NCI-H146 treated with DMSO at 0.1 percent for 48 hours (cell line): ENCODE measurements at regions not wholly inside any gene's neighbourhood (a gene's known extent, or its start where the extent isn't known, plus 50 kb on each side); places are given as distances from the start of the nearest gene placed in this dataset.

Experiments
- DNase-seq: peaks from one replicate; lab custom pipeline; 2025; ENCODE audit not compliant: unreplicated experiment; lab: John Stamatoyannopoulos, UW

DNA sequence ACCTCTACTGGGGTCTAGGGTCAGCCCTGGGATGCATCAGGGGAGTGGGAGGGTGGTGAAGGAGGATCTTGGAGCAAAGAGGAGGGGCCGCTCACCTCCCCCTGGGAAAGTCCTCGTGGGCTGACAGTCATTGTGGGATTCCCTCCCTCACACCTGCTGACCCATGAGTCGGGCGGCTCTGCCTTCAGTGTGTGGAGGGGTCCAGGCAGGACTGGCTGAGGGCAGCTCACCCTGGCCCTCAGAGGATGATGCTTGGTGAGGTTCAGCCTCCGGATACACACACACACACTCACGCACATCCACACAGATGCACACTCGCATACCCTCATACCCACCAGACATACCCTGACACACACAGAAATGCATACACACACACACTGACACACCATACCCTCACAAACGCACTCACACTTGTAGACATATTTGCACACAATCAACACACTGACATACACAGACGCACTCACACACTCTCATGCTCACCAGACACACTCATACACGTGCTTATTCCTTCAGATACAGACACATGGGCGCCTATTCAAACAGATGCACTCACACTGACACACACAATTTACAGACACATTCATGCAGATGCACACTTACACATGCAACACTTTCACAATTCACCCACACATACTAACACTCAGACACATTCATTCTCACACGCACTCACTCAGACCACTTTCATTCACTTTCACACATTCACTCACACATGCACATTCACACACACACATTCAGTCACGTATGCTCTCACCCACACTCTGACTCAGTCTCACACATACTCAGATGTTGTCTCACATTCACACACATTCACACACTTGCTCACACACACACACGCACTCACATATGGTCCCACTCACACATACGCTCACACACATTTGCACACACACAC is 105.1 kb upstream of the RPL38 start:
- no peak for DNase-seq

DNA sequence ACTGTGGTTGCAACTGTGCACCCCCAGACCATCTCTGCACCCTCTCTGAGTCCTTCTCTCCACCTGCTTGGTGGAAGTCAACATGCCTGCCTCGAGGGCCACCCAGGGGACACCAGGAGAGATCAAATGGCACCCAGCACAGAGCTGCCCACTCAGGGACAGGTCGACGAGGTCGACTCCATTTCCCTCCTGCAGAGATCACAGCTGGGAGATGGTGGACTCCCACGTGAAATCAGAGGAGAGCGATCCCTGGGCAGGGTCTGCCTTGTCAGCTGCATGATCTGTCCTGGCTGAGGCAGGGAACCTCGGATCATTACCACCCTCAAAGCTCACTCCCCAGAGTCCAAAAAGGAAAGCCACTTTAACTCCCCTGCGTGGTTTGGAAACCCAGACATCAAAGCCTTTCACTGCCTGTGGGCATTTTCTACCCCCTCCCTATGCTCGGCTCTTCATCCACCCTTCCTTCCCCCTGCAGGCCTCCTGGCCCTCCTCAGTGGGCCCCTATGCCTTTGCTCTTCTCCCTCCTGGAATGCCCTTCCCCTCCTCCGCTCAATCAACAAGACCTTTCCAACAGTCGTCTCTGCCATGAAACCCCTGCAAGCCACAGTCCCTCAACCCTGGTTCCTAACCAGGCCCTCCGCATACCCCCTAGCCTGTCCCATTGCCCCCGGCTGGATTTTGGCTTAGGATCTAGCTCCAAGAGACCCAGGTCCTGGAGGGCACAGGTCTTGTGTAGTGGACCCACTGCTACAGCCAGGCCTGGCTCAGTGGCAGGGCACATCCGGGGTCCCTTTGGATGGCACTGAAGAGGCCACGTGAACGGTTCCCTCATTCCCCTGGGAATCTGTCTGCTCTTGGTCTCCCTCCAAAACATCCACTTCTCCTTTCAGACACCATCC is 103.8 kb upstream of the RPL38 start:
- no peak for DNase-seq

DNA sequence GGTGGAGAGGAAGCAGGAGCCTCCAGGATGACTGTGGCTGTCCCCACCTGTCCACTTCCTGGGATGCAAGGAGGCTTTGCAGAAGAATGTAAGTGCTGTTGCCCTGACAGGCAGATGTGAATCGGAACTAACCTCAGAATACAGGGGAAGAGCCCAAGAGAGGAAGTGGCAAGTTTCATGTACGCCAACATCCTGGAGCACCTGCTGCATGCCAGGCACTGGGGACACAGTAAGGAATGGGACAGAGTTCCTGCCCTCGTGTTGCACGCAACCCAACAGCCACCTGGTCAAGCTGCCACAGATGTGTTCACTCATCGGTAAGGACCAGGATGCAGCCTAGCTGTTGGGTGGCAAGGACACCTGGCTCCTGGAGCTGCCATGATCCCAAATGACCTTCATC is 98.6 kb upstream of the RPL38 start:
- DNase-seq, result no peak

DNA sequence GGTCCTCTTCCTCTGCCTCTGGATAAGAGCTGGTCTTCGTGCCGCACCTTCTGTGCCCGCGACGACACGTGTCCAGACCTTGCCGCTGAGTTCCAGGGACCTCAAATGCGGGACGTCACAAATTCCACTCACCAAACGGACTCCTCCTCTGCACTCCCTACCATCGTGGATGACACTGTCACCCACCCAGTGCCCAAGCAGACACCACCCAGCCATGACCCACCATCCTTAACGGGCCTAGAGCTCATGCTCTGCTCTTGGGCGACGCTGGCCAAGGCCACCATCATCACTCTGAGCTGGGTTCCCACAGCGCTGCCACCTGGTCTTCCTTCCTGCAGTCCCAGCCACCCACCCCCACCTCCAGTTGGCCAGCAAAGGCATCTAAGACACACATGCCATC is 96.4 kb upstream of the RPL38 start:
- no peak for DNase-seq

DNA sequence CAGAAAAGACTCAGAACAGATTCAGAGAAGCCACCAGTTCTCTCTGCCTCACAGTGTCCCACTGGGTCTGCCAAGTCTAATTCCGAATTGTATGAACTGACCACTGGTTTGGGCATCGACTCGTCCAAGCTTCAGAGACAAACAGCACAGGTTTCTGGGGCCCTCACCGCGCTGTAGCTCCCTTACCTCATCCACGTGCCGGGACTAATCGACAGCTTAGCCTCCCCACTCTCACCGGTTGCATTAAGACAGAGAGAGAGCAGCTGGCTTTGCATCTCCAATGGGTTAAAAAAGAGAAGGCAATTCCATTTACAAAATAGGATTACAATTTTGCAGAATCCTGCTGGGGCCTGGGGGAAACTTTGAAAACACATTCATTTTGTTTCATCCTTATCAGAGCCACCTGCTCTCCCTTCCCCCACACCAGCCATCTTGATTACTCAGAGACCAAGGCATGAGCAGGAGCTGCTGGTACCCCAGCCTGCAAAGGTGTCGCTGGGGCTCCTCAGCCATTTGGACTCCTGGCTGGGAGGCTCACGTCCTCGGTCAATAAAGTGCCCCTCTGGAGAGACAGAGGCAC is 95.3 kb upstream of the RPL38 start:
- DNase-seq, result no peak

DNA sequence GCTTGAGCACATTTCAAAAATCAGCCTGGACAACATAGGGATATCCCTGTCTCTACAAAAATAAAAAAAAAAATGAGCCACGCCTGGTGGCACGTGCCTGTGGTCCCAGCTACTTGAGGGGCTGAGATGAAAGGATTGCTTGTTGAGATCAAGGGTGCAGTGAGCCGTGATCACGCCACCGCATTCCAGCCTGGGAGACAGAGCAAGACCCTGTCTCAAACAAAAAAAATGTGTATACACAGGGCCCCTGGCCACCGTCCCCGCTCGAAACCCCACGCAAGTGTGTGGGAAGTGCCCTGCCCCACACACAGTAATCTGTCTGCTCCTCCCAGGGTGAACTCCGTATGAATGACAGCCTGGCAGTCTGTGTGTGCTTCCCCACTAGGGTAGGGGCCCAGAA is 93.0 kb upstream of the RPL38 start:
- no peak for DNase-seq

DNA sequence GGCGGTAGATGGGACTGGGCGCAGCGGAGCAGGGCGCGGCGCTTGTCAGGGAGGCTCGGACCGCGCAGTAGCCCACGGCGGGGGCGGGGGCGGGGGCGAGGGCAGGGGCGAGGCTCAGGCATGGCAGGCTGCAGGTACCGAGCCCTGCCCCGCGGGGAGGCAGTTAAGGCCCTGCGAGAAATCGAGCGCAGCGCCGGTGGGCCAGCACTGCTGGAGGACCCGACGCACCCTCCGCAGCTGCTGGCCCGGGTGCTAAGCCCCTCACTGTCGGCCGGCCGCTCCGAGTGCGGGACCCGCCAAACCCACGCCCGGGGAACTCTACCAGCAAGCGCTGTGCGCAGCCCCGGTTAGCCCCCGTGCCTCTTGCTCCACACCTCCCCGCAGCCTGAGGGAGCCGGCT is 90.2 kb upstream of the RPL38 start:
- DNase-seq, result no peak

DNA sequence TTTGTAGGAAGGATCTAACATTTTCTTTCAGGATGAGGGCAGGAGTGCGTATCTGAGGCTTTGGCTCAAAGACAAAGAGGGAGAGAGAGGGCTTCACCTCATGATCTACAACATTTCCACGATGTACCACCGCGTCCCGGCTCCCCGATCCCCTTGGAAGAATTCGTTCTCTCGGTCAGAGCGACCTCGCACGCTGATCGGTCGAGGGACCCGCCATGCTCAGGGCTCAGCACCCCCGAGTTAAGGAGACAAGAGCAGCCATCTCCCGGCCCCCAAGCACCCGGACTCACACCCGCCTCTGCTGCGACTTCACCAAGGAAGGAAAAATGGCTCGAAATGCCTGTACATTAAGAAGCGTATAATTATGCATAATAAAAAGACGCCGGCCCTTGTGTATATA is 89.5 kb upstream of the RPL38 start:
- DNase-seq, result no peak

DNA sequence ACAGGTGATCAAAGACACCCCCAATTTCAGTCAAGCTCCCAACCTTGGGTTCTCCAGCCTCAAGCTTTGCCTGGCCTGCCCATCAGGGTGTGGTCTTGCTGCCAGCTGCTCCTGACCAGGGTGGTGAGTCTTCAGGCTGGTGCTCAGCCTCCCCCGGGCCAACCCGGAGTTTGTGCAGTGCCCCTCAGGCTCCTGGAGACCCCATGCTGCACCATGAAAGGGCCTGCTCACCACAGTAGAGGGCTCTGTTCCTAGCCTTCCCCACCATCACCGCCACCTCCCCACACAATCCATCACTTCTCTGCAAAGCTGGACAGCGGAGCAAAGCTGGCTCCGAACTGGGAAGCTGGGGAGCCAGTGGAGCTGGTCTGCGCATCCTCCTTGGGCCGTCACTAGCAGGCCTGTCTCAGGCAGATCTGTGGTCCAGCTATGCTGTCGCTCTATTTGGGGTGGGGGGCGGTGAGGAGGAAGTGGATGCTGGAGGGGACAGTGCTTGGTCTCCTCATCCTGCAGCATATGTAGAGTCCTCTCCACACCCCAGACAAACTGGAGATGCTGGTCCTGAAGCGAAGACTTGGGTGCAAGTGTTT is 88.5 kb upstream of the RPL38 start:
- no peak for DNase-seq

DNA sequence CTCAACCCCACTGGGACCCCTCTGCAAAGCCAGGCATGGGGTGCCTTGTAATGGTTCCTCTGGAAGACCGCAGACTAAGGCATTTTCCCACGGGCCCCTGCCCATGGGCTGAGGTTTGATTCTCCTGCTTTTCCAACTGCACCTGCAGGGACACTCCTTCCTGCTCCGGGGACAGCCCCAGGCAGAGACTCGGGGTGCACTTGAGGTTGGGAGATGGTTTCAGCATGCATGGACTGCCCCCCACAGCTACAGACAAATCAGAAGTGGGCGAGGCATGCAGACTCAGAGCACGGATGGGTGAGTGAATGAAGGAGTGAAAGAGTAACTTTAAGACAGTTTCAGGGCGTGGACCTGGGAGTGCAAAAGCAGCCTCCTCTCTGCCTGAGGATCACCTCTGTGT is 87.9 kb upstream of the RPL38 start:
- no peak for DNase-seq

DNA sequence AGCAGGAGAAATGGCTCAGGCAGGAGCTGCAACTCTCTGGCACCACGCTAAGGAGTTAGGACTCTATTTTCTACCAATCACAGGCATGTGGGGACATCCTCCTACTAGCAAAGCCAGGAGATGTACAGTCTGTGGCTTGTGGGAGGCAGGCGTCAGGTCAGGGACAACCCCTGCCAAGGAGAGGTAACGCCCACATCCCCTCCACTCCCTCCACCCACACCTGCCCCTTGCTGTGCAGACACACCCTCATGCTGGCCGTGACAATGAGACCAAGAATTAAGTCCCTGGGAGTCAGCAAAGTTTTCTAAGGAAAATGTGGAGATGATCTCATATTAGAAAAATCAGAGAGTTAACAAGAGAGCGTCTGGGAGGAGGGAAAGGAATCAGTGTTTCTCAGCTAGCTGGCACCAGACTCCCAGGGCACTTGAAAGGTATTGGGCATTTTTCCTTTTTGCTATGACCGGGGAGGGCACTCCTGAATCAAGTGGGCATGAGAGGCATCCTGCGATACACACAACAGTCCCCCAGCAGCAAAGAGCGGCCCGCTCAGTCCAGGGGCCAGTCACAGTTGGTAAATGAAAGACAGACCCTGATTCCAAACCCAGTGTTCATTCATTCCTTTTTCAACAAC is 87.3 kb upstream of the RPL38 start:
- DNase-seq, result no peak

DNA sequence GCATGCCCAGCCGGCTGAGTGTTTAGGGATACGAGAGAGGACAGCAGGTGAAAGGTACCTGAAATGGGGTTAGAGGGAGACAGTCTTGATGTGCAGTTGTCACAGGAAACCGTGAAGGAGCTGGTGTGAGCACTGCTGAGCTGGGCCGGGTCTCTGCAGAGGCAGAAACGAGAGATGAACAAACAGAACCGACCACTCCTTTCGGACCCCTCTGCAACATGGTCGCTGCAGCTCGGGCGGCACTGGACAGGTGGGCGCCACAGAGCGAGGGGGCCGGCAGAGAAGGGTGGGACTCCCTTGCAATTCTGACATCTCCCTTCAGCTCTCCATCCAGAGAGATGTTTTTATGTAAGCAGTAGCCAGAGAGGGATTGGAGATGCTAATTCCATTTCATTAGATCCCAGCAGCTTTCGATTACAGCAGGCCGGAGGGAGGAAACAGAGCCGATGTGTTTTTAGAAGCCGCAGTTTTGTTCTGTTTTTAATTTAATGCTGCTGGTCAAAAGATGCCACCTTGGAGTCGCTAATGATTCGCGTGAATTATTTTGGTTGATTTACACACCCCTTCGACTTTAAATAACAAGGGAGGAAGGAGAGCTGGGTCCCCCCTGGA is 86.3 kb upstream of the RPL38 start:
- no peak for DNase-seq

DNA sequence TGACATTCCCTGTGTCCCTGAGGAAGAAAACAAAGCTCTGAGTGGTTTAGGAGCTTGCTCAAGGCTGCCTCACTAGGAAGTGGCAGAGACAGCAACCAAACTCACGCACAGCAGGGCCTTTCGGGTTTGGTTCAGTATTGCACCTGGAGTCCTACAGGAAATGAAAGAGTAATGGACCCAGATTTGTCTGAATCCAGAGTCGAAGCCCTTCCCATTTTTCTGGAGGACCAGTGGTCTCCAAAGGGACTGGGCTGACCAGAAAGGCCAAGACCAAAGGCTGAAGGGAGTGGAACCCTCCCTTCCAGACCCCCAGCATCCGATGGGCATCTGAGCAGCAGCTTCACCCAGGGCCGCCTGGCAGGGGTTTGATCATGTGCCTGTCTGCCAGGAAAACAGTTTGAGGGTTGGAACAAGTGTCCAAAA is 85.5 kb upstream of the RPL38 start:
- DNase-seq, result no peak

DNA sequence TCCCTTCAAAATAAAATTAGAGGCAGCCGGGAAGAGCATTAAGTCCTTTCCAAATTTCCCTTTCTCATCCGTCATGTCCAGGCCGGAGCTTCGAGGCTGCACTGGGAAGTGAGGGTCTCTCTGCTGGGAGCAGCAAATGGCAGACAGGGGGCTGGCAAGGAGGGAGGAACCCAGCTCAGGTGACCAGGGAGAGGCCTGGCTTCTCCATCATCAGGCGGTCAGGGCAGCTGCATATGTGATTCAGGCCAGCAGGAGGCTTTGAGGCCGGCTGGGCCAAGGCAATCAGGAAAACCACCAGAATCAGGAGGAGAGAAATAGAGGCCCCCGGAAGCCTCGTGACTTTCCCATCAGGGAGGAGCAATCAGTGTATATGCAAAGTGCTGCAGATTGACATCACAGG is 85.0 kb upstream of the RPL38 start:
- no peak for DNase-seq

DNA sequence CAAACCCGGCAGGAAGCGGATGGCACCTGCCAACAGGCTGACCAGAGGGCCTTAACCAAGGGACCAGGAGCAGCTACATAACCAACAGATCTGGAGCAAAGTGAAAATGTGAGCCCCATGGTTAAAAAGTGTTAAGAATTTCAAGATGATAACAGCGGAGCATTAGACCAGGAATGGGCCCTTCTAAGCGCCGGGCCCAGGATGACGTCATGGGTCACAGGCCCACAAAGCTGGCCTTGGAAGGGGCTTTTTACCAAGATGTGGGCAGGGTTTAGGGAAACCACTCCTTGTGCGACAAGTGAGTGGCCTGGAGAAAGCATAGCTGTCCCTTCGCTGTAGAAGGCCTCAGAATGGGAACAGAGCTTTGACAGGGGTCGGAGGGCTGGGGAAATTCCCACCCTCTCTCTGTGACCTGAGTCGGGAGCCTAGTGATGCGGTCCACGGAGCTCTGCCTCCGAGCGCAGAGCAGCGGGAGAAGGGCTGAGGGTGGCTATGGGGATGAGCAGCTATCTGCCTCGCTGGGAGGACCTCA is 84.4 kb upstream of the RPL38 start:
- no peak for DNase-seq

DNA sequence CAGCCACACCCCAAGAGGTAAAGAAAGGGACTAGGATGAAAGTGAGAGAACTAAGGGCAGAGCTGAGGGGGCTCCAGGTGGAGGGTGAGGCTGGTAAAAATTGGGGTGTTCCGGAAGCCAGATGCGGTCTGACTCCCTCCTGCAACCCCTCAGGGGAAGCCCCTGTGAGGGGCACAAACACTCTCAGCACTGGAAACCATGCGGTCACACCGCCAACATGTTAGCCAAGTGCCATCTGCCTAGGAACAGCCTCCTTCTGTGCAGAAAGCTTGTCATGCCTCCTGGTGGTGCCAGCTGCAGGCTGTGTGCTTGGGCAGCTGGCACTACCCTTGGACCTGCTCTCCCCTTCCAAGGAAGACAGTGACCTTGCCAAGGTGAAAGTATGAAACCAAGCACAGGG is 83.5 kb upstream of the RPL38 start:
- no peak for DNase-seq

DNA sequence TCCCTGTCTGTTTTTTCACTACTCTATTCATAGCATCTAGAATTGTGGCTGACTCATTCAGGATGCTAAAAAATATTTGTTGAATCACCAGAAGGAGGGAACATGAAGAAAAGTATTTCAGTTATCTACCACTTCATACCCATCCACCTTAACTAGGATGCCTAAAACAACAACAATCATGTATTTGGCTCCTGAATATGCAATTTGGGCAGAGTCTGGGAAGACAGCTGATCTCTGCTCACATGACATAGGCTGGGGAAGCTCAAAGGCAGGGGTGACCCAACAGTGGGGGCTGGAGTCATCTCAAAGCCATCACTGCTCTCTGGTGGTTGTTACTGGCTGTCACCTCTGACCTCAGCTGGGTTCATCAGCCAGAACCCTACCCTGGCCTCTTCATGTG is 80.1 kb upstream of the RPL38 start:
- no peak for DNase-seq

DNA sequence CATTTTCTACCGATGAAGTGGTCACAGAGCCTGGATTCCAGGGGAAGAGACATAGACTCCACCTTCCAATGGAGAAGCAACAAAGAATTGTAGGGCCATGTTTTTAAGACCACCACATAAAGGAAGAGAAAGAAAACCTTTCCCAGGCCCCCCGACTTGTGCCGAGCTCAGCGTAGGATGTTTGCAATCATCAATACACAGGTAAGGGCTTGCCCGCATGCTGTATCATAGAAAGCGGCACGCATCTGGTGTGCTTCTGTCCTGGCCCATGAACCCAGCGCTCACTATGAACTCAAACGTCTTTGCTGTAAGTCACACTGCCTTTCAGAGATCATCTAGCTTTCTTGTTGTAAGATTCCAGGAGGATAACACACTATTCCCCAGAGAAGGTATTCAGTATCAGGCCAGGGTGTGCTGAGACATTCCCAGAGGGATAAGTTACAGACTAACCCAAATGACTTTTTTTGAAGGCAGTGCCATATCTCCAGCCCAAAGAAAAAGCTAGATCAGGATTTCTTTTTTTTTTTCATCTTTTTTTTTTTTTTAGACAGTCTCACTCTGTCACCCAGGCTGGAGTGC is 79.5 kb upstream of the RPL38 start:
- no peak for DNase-seq

DNA sequence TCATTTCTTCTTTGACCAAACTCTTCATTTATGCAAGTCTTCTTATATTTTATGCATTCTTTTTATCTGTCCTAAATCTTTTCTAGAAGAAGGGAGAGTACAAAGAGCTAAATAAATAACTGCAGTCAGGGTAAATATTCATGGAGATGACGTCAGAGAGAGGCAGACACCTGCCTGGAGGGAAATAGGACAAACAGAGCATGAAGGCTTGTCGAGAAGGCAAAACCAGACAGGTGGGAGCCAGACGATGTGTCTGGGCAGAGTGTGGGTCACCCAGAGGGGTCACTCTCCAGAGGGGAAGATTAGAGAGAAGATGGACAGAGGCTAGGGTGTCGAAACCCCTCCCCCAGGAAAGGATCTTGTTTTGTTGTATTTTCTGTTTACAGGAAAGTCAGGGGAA is 78.3 kb upstream of the RPL38 start:
- peak; percentile 30 for DNase-seq
